H9 (cell line): ENCODE measurements at regions not wholly inside any gene's neighbourhood (a gene's known extent, or its start where the extent isn't known, plus 50 kb on each side); places are given as distances from the start of the nearest gene placed in this dataset.

Experiments used
- DNase-seq: peaks from one replicate; pipeline ENCODE4 v3.0.0-alpha.2; 2017
- H2AFZ ChIP-seq: one replicate; pipeline ENCODE4 v1.6.1; 2013; ENCODE audit warnings: mild to moderate bottlenecking, low read length, control low read depth, moderate library complexity
- H2AK5ac ChIP-seq: 2 replicates; pipeline ENCODE4 v1.6.1; 2013; ENCODE audit warnings: low read length, control low read depth, mixed read lengths; ENCODE audit not compliant: insufficient read length
- H2BK120ac ChIP-seq: one replicate; pipeline ENCODE4 v1.6.1; 2013; ENCODE audit warnings: low read depth, mild to moderate bottlenecking, low read length, control low read depth, inconsistent platforms; ENCODE audit not compliant: poor library complexity, severe bottlenecking
- H2BK12ac ChIP-seq: 2 replicates; pipeline ENCODE4 v1.6.1; 2013; ENCODE audit warnings: low read length, control low read depth, mixed read lengths, low read depth; ENCODE audit not compliant: insufficient read length
- H2BK15ac ChIP-seq: 2 replicates; pipeline ENCODE4 v1.6.1; 2013; ENCODE audit warnings: low read depth, low read length, control low read depth
- H2BK20ac ChIP-seq: one replicate; pipeline ENCODE4 v1.6.1; 2013; ENCODE audit warnings: low read depth, mild to moderate bottlenecking, low read length, control low read depth, inconsistent platforms; ENCODE audit not compliant: poor library complexity, severe bottlenecking
- H2BK5ac ChIP-seq: 2 replicates; pipeline ENCODE4 v1.6.1; 2013; ENCODE audit warnings: low read length, control low read depth, mixed read lengths; ENCODE audit not compliant: insufficient read length
- H3K14ac ChIP-seq: 2 replicates; pipeline ENCODE4 v1.6.1; 2013; ENCODE audit warnings: low read length, control low read depth; ENCODE audit not compliant: insufficient read depth
- H3K18ac ChIP-seq: 2 replicates; pipeline ENCODE4 v1.6.1; 2013; ENCODE audit warnings: low read depth, mild to moderate bottlenecking, mixed read lengths, low read length, control low read depth; ENCODE audit not compliant: insufficient read length
- H3K23ac ChIP-seq: 2 replicates; pipeline ENCODE4 v1.6.1; 2013; ENCODE audit warnings: low read length, control low read depth, mixed read lengths, low read depth; ENCODE audit not compliant: insufficient read length
- H3K23me2 ChIP-seq: 2 replicates; pipeline ENCODE4 v1.6.1; 2013; ENCODE audit warnings: low read depth, mild to moderate bottlenecking, mixed read lengths, low read length, control low read depth; ENCODE audit not compliant: insufficient read length, poor library complexity, severe bottlenecking
- H3K27ac ChIP-seq: 2 replicates; pipeline ENCODE4 v1.5.1; 2013; ENCODE audit warnings: low read length, control low read depth, mixed read lengths, low read depth; ENCODE audit not compliant: insufficient read length
- H3K27me3 ChIP-seq: 2 replicates; pipeline ENCODE4 v1.6.1; 2013; ENCODE audit warnings: low read length, control low read depth, inconsistent platforms; ENCODE audit not compliant: insufficient read depth
- H3K4ac ChIP-seq: 2 replicates; pipeline ENCODE4 v1.6.1; 2013; ENCODE audit warnings: low read depth, mild to moderate bottlenecking, control low read depth, inconsistent platforms, low read length, moderate library complexity
- H3K4me1 ChIP-seq: 2 replicates; pipeline ENCODE4 v1.6.1; 2013; ENCODE audit warnings: low read length, control low read depth, inconsistent platforms; ENCODE audit not compliant: insufficient read depth
- H3K4me2 ChIP-seq: 2 replicates; pipeline ENCODE4 v1.6.1; 2013; ENCODE audit warnings: low read length, control low read depth, mixed read lengths; ENCODE audit not compliant: insufficient read length, insufficient read depth
- H3K56ac ChIP-seq: 2 replicates; pipeline ENCODE4 v1.6.1; 2013; ENCODE audit warnings: low read depth, mild to moderate bottlenecking, mixed read lengths, low read length, control low read depth; ENCODE audit not compliant: insufficient read length
- H3K79me1 ChIP-seq: 2 replicates; pipeline ENCODE4 v1.6.1; 2013; ENCODE audit warnings: low read depth, mild to moderate bottlenecking, moderate library complexity, low read length, control low read depth, inconsistent platforms; ENCODE audit not compliant: insufficient read depth, poor library complexity, severe bottlenecking
- H3K79me2 ChIP-seq: 2 replicates; pipeline ENCODE4 v1.6.1; 2013; ENCODE audit warnings: low read length, control low read depth, inconsistent platforms; ENCODE audit not compliant: insufficient read depth
- H3K9ac ChIP-seq: 2 replicates; pipeline ENCODE4 v1.6.1; 2013; ENCODE audit warnings: low read length, control low read depth, mixed read lengths; ENCODE audit not compliant: insufficient read length; ENCODE audit errors: extremely low read depth
- H3K9me3 ChIP-seq: one replicate; pipeline ENCODE4 v1.6.1; 2013; ENCODE audit warnings: low read depth, low read length, inconsistent platforms; ENCODE audit not compliant: control insufficient read depth
- H3T11ph ChIP-seq: one replicate; pipeline ENCODE4 v1.6.1; 2013; ENCODE audit warnings: mild to moderate bottlenecking, low read length, control low read depth, inconsistent platforms
- H4K20me1 ChIP-seq: one replicate; pipeline ENCODE4 v1.6.1; 2013; ENCODE audit not compliant: control insufficient read depth, insufficient read length, insufficient read depth
- H4K5ac ChIP-seq: 2 replicates; pipeline ENCODE4 v1.6.1; 2013; ENCODE audit warnings: low read depth, mild to moderate bottlenecking, mixed read lengths, low read length, control low read depth; ENCODE audit not compliant: insufficient read length
- H4K8ac ChIP-seq: replicated peaks from 2 replicates; pipeline ENCODE4 v1.6.1; 2013; ENCODE audit warnings: low read length, control low read depth, mixed read lengths, low read depth; ENCODE audit not compliant: insufficient read length
- H4K91ac ChIP-seq: 2 replicates; pipeline ENCODE4 v1.6.1; 2013; ENCODE audit warnings: low read depth, mild to moderate bottlenecking, moderate library complexity, mixed read lengths, low read length, control low read depth; ENCODE audit not compliant: insufficient read length
- H3K27ac Mint-ChIP-seq, 3 experiments: 2 replicates in 2 of 3; 3 replicates in 1 of 3; pipeline ENCODE4 v1.8.0; 2020 to 2021; ENCODE audit warnings: mixed read lengths in 3 of 3, mild to moderate bottlenecking in 1 of 3, moderate library complexity in 1 of 3
- H3K27me3 Mint-ChIP-seq: 2 replicates; pipeline ENCODE4 v1.8.0; 2021; ENCODE audit warnings: low read depth, mild to moderate bottlenecking, moderate library complexity, mixed read lengths
- H3K36me3 Mint-ChIP-seq, 3 experiments: 2 replicates in 2 of 3; 3 replicates in 1 of 3; pipeline ENCODE4 v1.8.0; 2020 to 2021; ENCODE audit warnings: low read depth in 3 of 3, mixed read lengths in 3 of 3; ENCODE audit not compliant: insufficient read depth in 1 of 3
- H3K4me1 Mint-ChIP-seq, 2 experiments: 2 replicates each; pipeline ENCODE4 v1.8.0; 2020; ENCODE audit warnings: mixed read lengths in 2 of 2
- H3K4me3 Mint-ChIP-seq, 2 experiments: 2 replicates in 1 of 2; 3 replicates in 1 of 2; pipeline ENCODE4 v1.8.0; 2020 to 2021; ENCODE audit warnings: mild to moderate bottlenecking in 2 of 2, mixed read lengths in 2 of 2, moderate library complexity in 1 of 2
- H3K9me3 Mint-ChIP-seq, 2 experiments: 2 replicates in 1 of 2; 3 replicates in 1 of 2; pipeline ENCODE4 v1.8.0; 2020; ENCODE audit warnings: mild to moderate bottlenecking in 2 of 2, mixed read lengths in 2 of 2, moderate library complexity in 1 of 2
- WGBS: extraction: QIAGEN DNeasy Blood & Tissue Kit; methylation state at CpG from one replicate; pipeline ENCODE4 v1.1.7; 2013; ENCODE audit warnings: missing lambda C conversion rate, low lambda C conversion rate, mixed read lengths; ENCODE audit not compliant: insufficient read length; ENCODE audit errors: extremely low coverage; 5-methylcytosine and 5-hydroxymethylcytosine counted together
- TF ChIP-seq, protein P1 (sequence below): fragments of 200-600 bp; sonication (generic); conservative IDR thresholded peaks from 3 replicates; pipeline ENCODE4 v1.8.0; 2021; ENCODE audit warnings: antibody characterized with exemption, mild to moderate bottlenecking

DNA sequence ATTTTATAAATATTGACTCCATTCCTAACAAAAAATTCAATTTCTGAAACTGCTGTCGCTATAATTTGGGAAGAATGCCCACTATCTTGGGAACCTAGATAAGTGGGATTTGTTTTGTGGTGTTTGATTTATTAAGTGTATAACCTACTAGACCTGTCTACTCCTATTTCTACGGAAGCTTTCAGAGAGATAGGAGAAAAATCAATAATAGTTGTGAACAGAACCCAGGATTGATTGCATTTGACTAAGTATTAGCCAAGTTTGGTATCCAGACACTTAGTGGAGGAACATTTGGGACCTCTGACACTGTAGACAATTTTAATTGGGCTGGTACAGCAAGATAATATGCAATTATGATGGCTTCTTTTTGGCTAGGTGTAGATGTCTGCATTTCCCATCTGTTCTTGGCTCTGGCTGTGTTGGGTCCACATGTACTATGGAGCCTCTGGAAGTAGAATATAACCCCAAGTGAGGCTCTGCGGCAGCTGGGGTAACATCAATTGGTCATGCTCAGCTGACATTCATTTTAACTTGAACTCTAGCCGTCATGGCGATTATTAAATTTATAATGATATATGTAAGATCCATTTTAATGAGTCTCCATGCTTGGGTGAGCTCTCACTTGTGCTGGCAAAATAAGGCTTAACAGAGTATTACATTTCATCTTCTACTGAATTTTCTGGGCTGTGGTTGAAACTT, 111.5 kb upstream of the E2F8 start:
- no peak overlapping the region for H2BK5ac ChIP-seq
- H4K5ac ChIP-seq = no peak overlapping the region
- H3K4ac ChIP-seq = no peak overlapping the region
- H3K27me3 Mint-ChIP-seq = peaks cover 57% of the 10 kb centered on the region
- H3K23me2 ChIP-seq = no peaks in the 10 kb centered on the region
- no peak for DNase-seq
- no peak overlapping the region for H3K4me2 ChIP-seq
- H2AK5ac ChIP-seq = no peak overlapping the region
- H3K79me2 ChIP-seq = no peaks in the 10 kb centered on the region
- peaks cover 7% of the 10 kb centered on the region; the same call in 1 of the 2 replicates for H3K27me3 ChIP-seq
- no peak overlapping the region for H2BK15ac ChIP-seq
- H3K4me1 Mint-ChIP-seq = peaks cover 2 to 4% of the 10 kb centered on the region in 2 experiments; a peak in 2 of 4 replicates
- no peak overlapping the region for H3T11ph ChIP-seq
- H3K56ac ChIP-seq = no peak overlapping the region
- H3K18ac ChIP-seq = no peak overlapping the region
- H4K20me1 ChIP-seq = no peaks in the 10 kb centered on the region
- no peak overlapping the region for H2AFZ ChIP-seq
- no peaks in the 10 kb centered on the region for H3K36me3 Mint-ChIP-seq
- H2BK20ac ChIP-seq = no peak overlapping the region
- TF ChIP-seq, protein P1, sequence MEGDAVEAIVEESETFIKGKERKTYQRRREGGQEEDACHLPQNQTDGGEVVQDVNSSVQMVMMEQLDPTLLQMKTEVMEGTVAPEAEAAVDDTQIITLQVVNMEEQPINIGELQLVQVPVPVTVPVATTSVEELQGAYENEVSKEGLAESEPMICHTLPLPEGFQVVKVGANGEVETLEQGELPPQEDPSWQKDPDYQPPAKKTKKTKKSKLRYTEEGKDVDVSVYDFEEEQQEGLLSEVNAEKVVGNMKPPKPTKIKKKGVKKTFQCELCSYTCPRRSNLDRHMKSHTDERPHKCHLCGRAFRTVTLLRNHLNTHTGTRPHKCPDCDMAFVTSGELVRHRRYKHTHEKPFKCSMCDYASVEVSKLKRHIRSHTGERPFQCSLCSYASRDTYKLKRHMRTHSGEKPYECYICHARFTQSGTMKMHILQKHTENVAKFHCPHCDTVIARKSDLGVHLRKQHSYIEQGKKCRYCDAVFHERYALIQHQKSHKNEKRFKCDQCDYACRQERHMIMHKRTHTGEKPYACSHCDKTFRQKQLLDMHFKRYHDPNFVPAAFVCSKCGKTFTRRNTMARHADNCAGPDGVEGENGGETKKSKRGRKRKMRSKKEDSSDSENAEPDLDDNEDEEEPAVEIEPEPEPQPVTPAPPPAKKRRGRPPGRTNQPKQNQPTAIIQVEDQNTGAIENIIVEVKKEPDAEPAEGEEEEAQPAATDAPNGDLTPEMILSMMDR = no peak
- H4K8ac ChIP-seq = no peak overlapping the region
- no peak overlapping the region for H2BK12ac ChIP-seq
- no peak overlapping the region for H3K14ac ChIP-seq
- H3K27ac ChIP-seq = no peak overlapping the region
- WGBS = no CpG with 5 or more reads among the region's 5 CpGs
- no peak overlapping the region for H2BK120ac ChIP-seq
- no peak overlapping the region for H3K27ac Mint-ChIP-seq
- no peaks in the 10 kb centered on the region for H3K9me3 Mint-ChIP-seq
- H3K9ac ChIP-seq = no peak overlapping the region
- H4K91ac ChIP-seq = no peak overlapping the region
- no peaks in the 10 kb centered on the region for H3K9me3 ChIP-seq
- no peak overlapping the region for H3K4me3 Mint-ChIP-seq
- H3K23ac ChIP-seq = no peak overlapping the region
- no peaks in the 10 kb centered on the region for H3K4me1 ChIP-seq
- H3K79me1 ChIP-seq = no peaks in the 10 kb centered on the region
